K562 (cell line): ENCODE measurements at regions not wholly inside any gene's neighbourhood (a gene's known extent, or its start where the extent isn't known, plus 50 kb on each side); places are given as distances from the start of the nearest gene placed in this dataset.

Experiments used
- CEBPZ ChIP-seq: fragments of 150-350 bp; IDR thresholded peaks from 2 replicates; pipeline ENCODE4 v1.6.1; 2014; ENCODE audit warnings: low read depth, mild to moderate bottlenecking, low read length, borderline replicate concordance
- CTCF ChIP-seq, 3 experiments: IDR thresholded peaks in 2 of 3; conservative IDR thresholded peaks in 1 of 3; 2 replicates each; pipeline ENCODE4 v1.5.1; 2011 to 2012; ENCODE audit warnings: low read length in 3 of 3, mild to moderate bottlenecking in 3 of 3, control low read depth in 2 of 3, improper control_type of control experiment in 1 of 3, inconsistent platforms in 1 of 3, low read depth in 1 of 3, mixed read lengths in 1 of 3, moderate library complexity in 1 of 3; ENCODE audit not compliant: insufficient read depth in 2 of 3
- PKNOX1 ChIP-seq: fragments of 450-650 bp; IDR thresholded peaks from 2 replicates; pipeline ENCODE4 v1.6.1; 2016
- POLR2A ChIP-seq: fragments of 450-650 bp; conservative IDR thresholded peaks from 2 replicates; pipeline ENCODE4 v1.6.1; 2016
- SMARCA5 ChIP-seq: fragments of 450-650 bp; IDR thresholded peaks from 2 replicates; pipeline ENCODE4 v1.6.1; 2016
- TAF1 ChIP-seq: IDR thresholded peaks from 2 replicates; pipeline ENCODE4 v1.6.1; 2011; ENCODE audit warnings: mild to moderate bottlenecking, low read length, moderate library complexity; ENCODE audit not compliant: insufficient read depth, control insufficient read depth, severe bottlenecking; ENCODE audit errors: extremely low read depth
- TCF7 ChIP-seq: sonication (generic); IDR thresholded peaks from 2 replicates; pipeline ENCODE4 v1.6.1; 2016; ENCODE audit warnings: antibody characterized with exemption, borderline replicate concordance

- TF ChIP-seq CEBPZ (no peak), CTCF (IDR thresholded peaks at IDR 0.05 in 2 of 3, conservative IDR thresholded peaks at IDR 0.05 in 1 of 3; ENCODE audit: insufficient read depth in 2 of 3, low read depth in 1 of 3, low read length in 3 of 3) (no peak), SMARCA5 (no peak), PKNOX1 (no peak), TAF1 (no peak), TCF7 (no peak), POLR2A (no peak)
These were observed 706.2 kb downstream of the GALC start for GRCh38 chr14:87286826-87287225.
